ENCODE measurements at regions not wholly inside any gene's neighbourhood (a gene's known extent, or its start where the extent isn't known, plus 50 kb on each side); places are given as distances from the start of the nearest gene placed in this dataset.

GRCh38 chr4:35217331-35217730 lies 1027.0 kb downstream of the ARAP2 start:
- DNase-seq (no peak), ATAC-seq (no peak)
- Histone ChIP-seq H3K27ac (no peak overlapping the region), H3K4me3 (no peak overlapping the region), H3K27me3 (no peaks in the 10 kb centered on the region), H3K4me1 (no peaks in the 10 kb centered on the region), H3K9me3 (no peaks in the 10 kb centered on the region), H3K36me3 (no peaks in the 10 kb centered on the region)
- WGBS (ENCODE audit: insufficient coverage, low coverage, low lambda C conversion rate, missing lambda C conversion rate), result 12% methylated on average over 1 of the region's 1 CpG
- intact Hi-C loops (cut with DNase I), result no loop called here
- TF ChIP-seq POLR2A (IDR thresholded peaks at IDR 0.05) (no peak), CTCF (IDR thresholded peaks at IDR 0.05) (no peak)

GRCh38 chr4:35228313-35228712 lies 1016.0 kb downstream of the ARAP2 start:
- intact Hi-C loops (cut with DNase I), result no loop called here
- no peak for TF ChIP-seq POLR2A (IDR thresholded peaks at IDR 0.05)
- TF ChIP-seq CTCF (IDR thresholded peaks at IDR 0.05), result no peak
- Histone ChIP-seq H3K4me1 (no peaks in the 10 kb centered on the region), H3K36me3 (no peaks in the 10 kb centered on the region), H3K9me3 (no peaks in the 10 kb centered on the region), H3K4me3 (no peak overlapping the region), H3K27me3 (no peaks in the 10 kb centered on the region), H3K27ac (no peak overlapping the region)
- DNase-seq (no peak), ATAC-seq (no peak)
- WGBS (ENCODE audit: insufficient coverage, low coverage, low lambda C conversion rate, missing lambda C conversion rate), result 73% methylated on average over 1 of the region's 1 CpG

DNA sequence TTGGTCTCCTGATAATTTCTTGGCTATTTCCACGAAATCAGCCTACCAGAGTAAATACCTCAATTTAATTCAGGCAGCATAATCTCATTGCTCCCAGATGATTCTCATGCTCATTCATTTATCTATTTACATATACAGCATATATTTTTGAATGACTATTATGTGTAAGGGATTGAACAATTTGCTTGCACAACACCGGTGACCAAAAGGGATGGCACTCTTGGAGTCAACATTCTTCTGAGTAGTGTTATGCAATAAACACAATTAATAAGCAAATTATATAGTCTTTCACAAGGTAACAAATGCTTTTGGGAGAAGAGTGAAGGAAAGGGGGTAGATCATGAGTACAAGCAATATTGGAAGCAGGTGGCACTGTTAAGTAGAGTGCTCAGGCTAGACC lies 1015.3 kb downstream of the ARAP2 start:
- Histone ChIP-seq H3K9me3 (no peaks in the 10 kb centered on the region), H3K27me3 (no peaks in the 10 kb centered on the region), H3K4me3 (no peak overlapping the region), H3K36me3 (no peaks in the 10 kb centered on the region), H3K4me1 (no peaks in the 10 kb centered on the region), H3K27ac (no peak overlapping the region)
- 41% methylated on average over 2 of the region's 2 CpGs for WGBS (ENCODE audit: insufficient coverage, low coverage, low lambda C conversion rate, missing lambda C conversion rate)
- DNase-seq (no peak), ATAC-seq (no peak)
- no peak for TF ChIP-seq CTCF (IDR thresholded peaks at IDR 0.05)
- no peak for TF ChIP-seq POLR2A (IDR thresholded peaks at IDR 0.05)
- intact Hi-C loops (cut with DNase I), result no loop called here

DNA sequence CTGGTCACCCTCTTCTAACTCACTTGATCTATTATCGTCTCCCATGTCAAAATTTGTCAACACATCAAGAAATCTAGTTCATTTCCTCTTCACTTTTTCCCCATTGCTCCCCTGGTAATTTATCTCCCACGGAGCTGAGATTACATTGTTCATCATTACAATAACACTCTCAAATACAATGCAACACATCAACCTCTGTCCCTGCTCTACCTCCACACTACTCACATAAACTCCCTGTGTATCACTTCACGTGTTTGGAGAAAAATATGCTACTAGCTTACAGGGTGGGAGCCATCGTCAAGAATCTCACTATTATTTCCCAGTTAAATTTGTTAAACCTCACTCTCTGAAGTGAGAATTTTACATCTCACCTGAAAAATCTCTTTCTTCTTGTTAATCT lies 1006.4 kb downstream of the ARAP2 start:
- ATAC-seq (no peak), DNase-seq (no peak)
- Histone ChIP-seq H3K9me3 (no peaks in the 10 kb centered on the region), H3K36me3 (no peaks in the 10 kb centered on the region), H3K27me3 (no peaks in the 10 kb centered on the region), H3K27ac (no peak overlapping the region), H3K4me3 (no peak overlapping the region), H3K4me1 (no peaks in the 10 kb centered on the region)
- 42% methylated on average over 4 of the region's 4 CpGs for WGBS (ENCODE audit: insufficient coverage, low coverage, low lambda C conversion rate, missing lambda C conversion rate)
- intact Hi-C loops (cut with DNase I), result no loop called here
- TF ChIP-seq CTCF (IDR thresholded peaks at IDR 0.05) (no peak), POLR2A (IDR thresholded peaks at IDR 0.05) (no peak)

GRCh38 chr4:35238793-35239192 lies 1005.5 kb downstream of the ARAP2 start:
- no peak overlapping the region for H3K27ac ChIP-seq
- ATAC-seq (no peak), DNase-seq (no peak)
- TF ChIP-seq CTCF (IDR thresholded peaks at IDR 0.05) (no peak), POLR2A (IDR thresholded peaks at IDR 0.05) (no peak)
- no peaks in the 10 kb centered on the region for H3K27me3 ChIP-seq
- no peaks in the 10 kb centered on the region for H3K36me3 ChIP-seq
- H3K9me3 ChIP-seq, result no peaks in the 10 kb centered on the region
- no peaks in the 10 kb centered on the region for H3K4me1 ChIP-seq
- intact Hi-C loops (cut with DNase I), result no loop called here
- H3K4me3 ChIP-seq, result no peak overlapping the region

Measured in right lobe of liver (tissue), 6 donors.